Left ventricle myocardium inferior (tissue), 1 donor: ENCODE measurements at regions not wholly inside any gene's neighbourhood (a gene's known extent, or its start where the extent isn't known, plus 50 kb on each side); places are given as distances from the start of the nearest gene placed in this dataset.

ENCODE experiments used
- DNase-seq: peaks from one replicate; pipeline ENCODE4 v3.0.0-alpha.2; 2020
- H3K27ac ChIP-seq: fragments of 200-600 bp; replicated peaks from 2 replicates; pipeline ENCODE4 v1.8.0; 2021
- H3K27me3 ChIP-seq: fragments of 200-600 bp; 2 replicates; pipeline ENCODE4 v1.8.0; 2021; ENCODE audit warnings: low read depth
- H3K36me3 ChIP-seq: fragments of 200-600 bp; 2 replicates; pipeline ENCODE4 v1.8.0; 2021
- H3K4me1 ChIP-seq: fragments of 200-600 bp; 2 replicates; pipeline ENCODE4 v1.8.0; 2021
- H3K4me3 ChIP-seq: fragments of 200-600 bp; 2 replicates; pipeline ENCODE4 v1.8.0; 2021; ENCODE audit warnings: mild to moderate bottlenecking, moderate library complexity
- H3K9me3 ChIP-seq: fragments of 200-600 bp; replicated peaks from 2 replicates; pipeline ENCODE4 v1.8.0; 2021
- intact Hi-C: fragments of 100-400 bp; cut with micrococcal nuclease; formaldehyde crosslinking; loops from one replicate; pipeline ENCODE4 v1.11.0; 2022
- TF ChIP-seq, protein P1 (sequence below): fragments of 200-600 bp; IDR thresholded peaks from 2 replicates; pipeline ENCODE4 v1.8.0; 2021; ENCODE audit warnings: antibody characterized with exemption, mild to moderate bottlenecking, borderline replicate concordance
- donor health status: DM: no; HTN: yes; CAD: no; lungs with severe emphysema.

DNA sequence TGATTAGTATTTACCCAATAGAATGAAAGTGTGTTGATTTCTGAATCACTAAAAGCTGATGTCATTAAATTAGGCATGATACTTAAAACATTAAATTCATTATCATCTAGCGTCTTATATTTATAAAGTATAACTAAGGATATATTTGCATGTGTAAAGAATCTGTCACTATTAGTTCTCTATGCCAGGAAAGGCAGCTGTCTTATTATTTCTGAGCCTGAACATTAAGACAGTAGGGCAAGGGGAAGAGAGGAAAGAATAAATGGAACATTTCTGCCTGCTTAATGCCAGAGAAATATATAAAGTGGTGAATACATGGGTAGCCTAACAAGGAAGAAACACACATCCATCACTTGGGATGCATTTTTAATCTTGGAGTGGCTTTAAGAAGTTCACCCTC lies 965.1 kb upstream of the TMEM132C start:
- DNase-seq = no peak
- peaks cover 91% of the 10 kb centered on the region for H3K27me3 ChIP-seq

GRCh38 chr12:127304751-127305725 lies 961.9 kb upstream of the TMEM132C start:
- H3K36me3 ChIP-seq = no peaks in the 10 kb centered on the region
- peaks cover 81% of the 10 kb centered on the region for H3K27me3 ChIP-seq
- intact Hi-C loops = no loop called here
- no peak for DNase-seq
- H3K4me3 ChIP-seq = no peak overlapping the region
- H3K27ac ChIP-seq = no peak overlapping the region
- H3K4me1 ChIP-seq = no peaks in the 10 kb centered on the region
- TF ChIP-seq, protein P1, sequence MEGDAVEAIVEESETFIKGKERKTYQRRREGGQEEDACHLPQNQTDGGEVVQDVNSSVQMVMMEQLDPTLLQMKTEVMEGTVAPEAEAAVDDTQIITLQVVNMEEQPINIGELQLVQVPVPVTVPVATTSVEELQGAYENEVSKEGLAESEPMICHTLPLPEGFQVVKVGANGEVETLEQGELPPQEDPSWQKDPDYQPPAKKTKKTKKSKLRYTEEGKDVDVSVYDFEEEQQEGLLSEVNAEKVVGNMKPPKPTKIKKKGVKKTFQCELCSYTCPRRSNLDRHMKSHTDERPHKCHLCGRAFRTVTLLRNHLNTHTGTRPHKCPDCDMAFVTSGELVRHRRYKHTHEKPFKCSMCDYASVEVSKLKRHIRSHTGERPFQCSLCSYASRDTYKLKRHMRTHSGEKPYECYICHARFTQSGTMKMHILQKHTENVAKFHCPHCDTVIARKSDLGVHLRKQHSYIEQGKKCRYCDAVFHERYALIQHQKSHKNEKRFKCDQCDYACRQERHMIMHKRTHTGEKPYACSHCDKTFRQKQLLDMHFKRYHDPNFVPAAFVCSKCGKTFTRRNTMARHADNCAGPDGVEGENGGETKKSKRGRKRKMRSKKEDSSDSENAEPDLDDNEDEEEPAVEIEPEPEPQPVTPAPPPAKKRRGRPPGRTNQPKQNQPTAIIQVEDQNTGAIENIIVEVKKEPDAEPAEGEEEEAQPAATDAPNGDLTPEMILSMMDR = no peak
- no peaks in the 10 kb centered on the region for H3K9me3 ChIP-seq

More for the DNA sequence above, 965.1 kb upstream of the TMEM132C start:
- Histone ChIP-seq H3K27ac (no peak overlapping the region), H3K9me3 (no peaks in the 10 kb centered on the region), H3K4me3 (no peak overlapping the region), H3K36me3 (no peaks in the 10 kb centered on the region), H3K4me1 (no peaks in the 10 kb centered on the region)
- TF ChIP-seq, protein P1 = no peak
- intact Hi-C loops = no loop called here

DNA sequence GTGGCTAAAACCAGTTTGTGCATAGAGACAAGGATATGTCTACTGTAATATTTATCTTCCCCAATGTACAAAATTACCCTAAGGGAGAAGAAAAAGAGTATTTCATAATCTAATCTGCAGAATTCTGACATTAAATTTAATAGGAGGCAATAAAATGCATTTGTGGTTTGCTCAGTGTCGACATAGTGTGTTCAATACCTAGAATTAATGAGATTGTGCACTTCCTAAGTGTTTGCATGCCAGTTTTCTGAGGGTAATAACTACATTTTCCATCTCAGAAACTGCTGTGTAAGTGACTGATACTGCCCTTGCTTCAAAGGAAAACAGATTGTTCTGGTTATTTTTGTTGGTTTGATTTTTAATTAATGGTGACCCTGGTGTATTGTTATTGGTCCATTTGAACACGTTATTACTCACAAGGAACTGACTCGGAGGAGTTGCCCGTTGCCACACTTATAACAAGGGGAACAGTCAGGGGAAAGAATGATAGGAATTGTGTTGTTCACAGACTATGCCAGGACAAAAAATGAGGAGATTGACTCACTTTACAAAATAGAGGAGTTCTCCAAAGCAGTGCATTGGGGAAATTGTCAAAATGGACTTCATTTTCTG lies 960.3 kb upstream of the TMEM132C start:
- no peak for DNase-seq
- Histone ChIP-seq H3K27me3 (peaks cover 69% of the 10 kb centered on the region), H3K27ac (no peak overlapping the region), H3K4me3 (no peak overlapping the region), H3K4me1 (no peaks in the 10 kb centered on the region), H3K36me3 (no peaks in the 10 kb centered on the region), H3K9me3 (no peaks in the 10 kb centered on the region)
- intact Hi-C loops = no loop called here
- TF ChIP-seq, protein P1 = no peak

DNA sequence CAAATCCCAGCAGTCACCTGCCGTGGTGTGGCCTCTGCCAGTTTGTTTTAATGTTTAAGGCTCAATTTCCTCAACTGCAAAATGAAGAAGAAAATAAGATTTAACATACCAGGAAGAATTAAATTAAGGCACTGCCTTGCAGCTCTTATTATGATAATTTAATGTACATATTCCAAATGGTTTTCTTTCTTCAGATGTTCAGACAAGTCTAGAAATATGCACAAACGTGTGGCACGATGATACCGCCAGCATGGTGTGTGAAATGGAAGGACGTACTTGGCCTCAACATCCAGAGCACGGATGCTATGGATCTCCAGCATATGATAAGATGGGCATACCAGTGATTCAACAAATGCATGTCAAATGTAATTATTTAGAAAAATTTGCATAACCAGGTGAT lies 959.4 kb upstream of the TMEM132C start:
- H3K27me3 ChIP-seq = peaks cover 62% of the 10 kb centered on the region
- no peak overlapping the region for H3K27ac ChIP-seq
- H3K4me1 ChIP-seq = no peaks in the 10 kb centered on the region
- H3K4me3 ChIP-seq = no peak overlapping the region
- TF ChIP-seq, protein P1 = no peak
- H3K9me3 ChIP-seq = no peaks in the 10 kb centered on the region
- intact Hi-C loops = no loop called here
- no peak for DNase-seq
- H3K36me3 ChIP-seq = no peaks in the 10 kb centered on the region

- no peak overlapping the region for H3K4me3 ChIP-seq
- H3K36me3 ChIP-seq = no peaks in the 10 kb centered on the region
- DNase-seq = no peak
- no peak overlapping the region for H3K27ac ChIP-seq
- TF ChIP-seq, protein P1 = no peak
- no peaks in the 10 kb centered on the region for H3K9me3 ChIP-seq
- peaks cover 60% of the 10 kb centered on the region for H3K27me3 ChIP-seq
- no peaks in the 10 kb centered on the region for H3K4me1 ChIP-seq
- intact Hi-C loops = no loop called here
Measured at GRCh38 chr12:127308148-127308547, 958.8 kb upstream of the TMEM132C start.
